Skeletal muscle satellite cell (primary cell): ENCODE measurements at regions not wholly inside any gene's neighbourhood (a gene's known extent, or its start where the extent isn't known, plus 50 kb on each side); places are given as distances from the start of the nearest gene placed in this dataset.

Experiments used
- H3K27me3 ChIP-seq: 2 replicates; pipeline ENCODE4 v1.7.0; 2013; ENCODE audit warnings: low read length; ENCODE audit not compliant: control insufficient read depth, insufficient read depth
- H3K36me3 ChIP-seq: 2 replicates; pipeline ENCODE4 v1.7.0; 2013; ENCODE audit warnings: mild to moderate bottlenecking, control low read depth, low read length; ENCODE audit not compliant: insufficient read depth
- H3K4me1 ChIP-seq: 2 replicates; pipeline ENCODE4 v1.7.0; 2013; ENCODE audit warnings: low read length; ENCODE audit not compliant: control insufficient read depth, insufficient read depth
- H3K4me2 ChIP-seq: 2 replicates; pipeline ENCODE4 v1.7.0; 2013; ENCODE audit warnings: mild to moderate bottlenecking, low read length
- H3K4me3 ChIP-seq: 2 replicates; pipeline ENCODE4 v1.7.0; 2013; ENCODE audit warnings: low read length
- H3K9ac ChIP-seq: 2 replicates; pipeline ENCODE4 v1.7.0; 2013; ENCODE audit warnings: mild to moderate bottlenecking, low read depth, low read length, moderate library complexity
- H3K9me3 ChIP-seq: replicated peaks from 2 replicates; pipeline ENCODE4 v1.7.0; 2013; ENCODE audit warnings: mild to moderate bottlenecking, control low read depth, low read length

GRCh38 chr11:88404391-88404790 lies 66.9 kb upstream of the CTSC start:
- Histone ChIP-seq H3K9me3 (no peaks in the 10 kb centered on the region), H3K4me3 (no peak overlapping the region), H3K4me2 (no peak overlapping the region), H3K9ac (no peak overlapping the region), H3K27me3 (no peaks in the 10 kb centered on the region), H3K4me1 (peaks cover 24% of the 10 kb centered on the region), H3K36me3 (no peaks in the 10 kb centered on the region)

- Histone ChIP-seq H3K4me2 (peak overlapping the region; percentile 46), H3K9me3 (no peaks in the 10 kb centered on the region), H3K9ac (peak overlapping the region; percentile 27), H3K36me3 (no peaks in the 10 kb centered on the region), H3K4me3 (no peak overlapping the region), H3K4me1 (peaks cover 36% of the 10 kb centered on the region), H3K27me3 (no peaks in the 10 kb centered on the region)
These were observed 65.2 kb upstream of the CTSC start for GRCh38 chr11:88402784-88403183.

- Histone ChIP-seq H3K36me3 (no peaks in the 10 kb centered on the region), H3K9ac (peak overlapping the region; percentile 44), H3K4me2 (peak overlapping the region; percentile 63), H3K4me3 (peak overlapping the region; percentile 23), H3K9me3 (no peaks in the 10 kb centered on the region), H3K4me1 (peaks cover 36% of the 10 kb centered on the region), H3K27me3 (no peaks in the 10 kb centered on the region)
These were observed 64.7 kb upstream of the CTSC start for GRCh38 chr11:88402192-88402715.

- Histone ChIP-seq H3K36me3 (no peaks in the 10 kb centered on the region), H3K27me3 (no peaks in the 10 kb centered on the region), H3K4me1 (peaks cover 33% of the 10 kb centered on the region), H3K9ac (no peak overlapping the region), H3K4me2 (peak overlapping the region; percentile 38), H3K9me3 (no peaks in the 10 kb centered on the region), H3K4me3 (no peak overlapping the region)
These were observed 61.4 kb upstream of the CTSC start for GRCh38 chr11:88398791-88399570.

- Histone ChIP-seq H3K9ac (no peak overlapping the region), H3K4me1 (peaks cover 31% of the 10 kb centered on the region), H3K27me3 (no peaks in the 10 kb centered on the region), H3K9me3 (no peaks in the 10 kb centered on the region), H3K36me3 (no peaks in the 10 kb centered on the region), H3K4me2 (peak overlapping the region; percentile 38), H3K4me3 (no peak overlapping the region)
These were observed 60.8 kb upstream of the CTSC start for GRCh38 chr11:88398372-88398771.

GRCh38 chr11:88390254-88390653 lies 52.7 kb upstream of the CTSC start:
- H3K9ac ChIP-seq, result no peak overlapping the region
- no peaks in the 10 kb centered on the region for H3K4me1 ChIP-seq
- no peak overlapping the region for H3K4me2 ChIP-seq
- H3K36me3 ChIP-seq, result no peaks in the 10 kb centered on the region
- H3K4me3 ChIP-seq, result no peak overlapping the region
- no peaks in the 10 kb centered on the region for H3K27me3 ChIP-seq
- no peaks in the 10 kb centered on the region for H3K9me3 ChIP-seq

GRCh38 chr11:88387957-88388356 lies 50.4 kb upstream of the CTSC start:
- Histone ChIP-seq H3K4me2 (no peak overlapping the region), H3K27me3 (no peaks in the 10 kb centered on the region), H3K9me3 (no peaks in the 10 kb centered on the region), H3K36me3 (no peaks in the 10 kb centered on the region), H3K4me3 (no peak overlapping the region), H3K4me1 (peaks cover 6% of the 10 kb centered on the region), H3K9ac (no peak overlapping the region)
